ENCODE measurements at regions not wholly inside any gene's neighbourhood (a gene's known extent, or its start where the extent isn't known, plus 50 kb on each side); places are given as distances from the start of the nearest gene placed in this dataset.

DNA sequence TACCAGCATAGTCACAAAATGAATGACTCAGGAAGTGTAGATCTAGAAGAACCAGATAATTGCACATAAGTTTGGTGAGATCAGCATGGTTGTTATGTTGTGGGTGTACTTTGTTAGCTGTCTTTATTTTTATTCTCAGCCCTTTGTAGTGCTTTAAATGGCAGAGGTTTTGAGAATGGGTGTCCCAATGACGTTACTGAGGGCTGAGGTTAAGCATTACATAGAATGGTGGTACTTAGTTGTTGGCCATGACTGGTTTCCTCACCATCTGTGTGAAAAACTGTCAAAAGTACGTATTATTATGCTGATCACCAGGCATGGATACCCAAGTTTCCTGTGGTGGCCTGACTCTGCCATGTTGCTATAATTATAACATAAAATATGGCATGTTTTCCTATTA, 165.8 kb downstream of the UBE2E3 start:
- FAIRE-seq (no peak), DNase-seq (ENCODE audit: low read depth, low spot score) (no peak)
- dilution Hi-C loops (cut with MboI; ENCODE audit: extremely low pct_ligation_motif_present, low sequenced_read_pairs) = no loop called here
- no peak for TF ChIP-seq EZH2 (IDR thresholded peaks at IDR 0.05; ENCODE audit: low read length)
- TF ChIP-seq, protein P1, sequence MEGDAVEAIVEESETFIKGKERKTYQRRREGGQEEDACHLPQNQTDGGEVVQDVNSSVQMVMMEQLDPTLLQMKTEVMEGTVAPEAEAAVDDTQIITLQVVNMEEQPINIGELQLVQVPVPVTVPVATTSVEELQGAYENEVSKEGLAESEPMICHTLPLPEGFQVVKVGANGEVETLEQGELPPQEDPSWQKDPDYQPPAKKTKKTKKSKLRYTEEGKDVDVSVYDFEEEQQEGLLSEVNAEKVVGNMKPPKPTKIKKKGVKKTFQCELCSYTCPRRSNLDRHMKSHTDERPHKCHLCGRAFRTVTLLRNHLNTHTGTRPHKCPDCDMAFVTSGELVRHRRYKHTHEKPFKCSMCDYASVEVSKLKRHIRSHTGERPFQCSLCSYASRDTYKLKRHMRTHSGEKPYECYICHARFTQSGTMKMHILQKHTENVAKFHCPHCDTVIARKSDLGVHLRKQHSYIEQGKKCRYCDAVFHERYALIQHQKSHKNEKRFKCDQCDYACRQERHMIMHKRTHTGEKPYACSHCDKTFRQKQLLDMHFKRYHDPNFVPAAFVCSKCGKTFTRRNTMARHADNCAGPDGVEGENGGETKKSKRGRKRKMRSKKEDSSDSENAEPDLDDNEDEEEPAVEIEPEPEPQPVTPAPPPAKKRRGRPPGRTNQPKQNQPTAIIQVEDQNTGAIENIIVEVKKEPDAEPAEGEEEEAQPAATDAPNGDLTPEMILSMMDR (optimal IDR thresholded peaks at IDR 0.05 in 1 of 3, IDR thresholded peaks at IDR 0.05 in 1 of 3, conservative IDR thresholded peaks at IDR 0.05 in 1 of 3; ENCODE audit: extremely low read depth in 1 of 3, insufficient read depth in 2 of 3, low read length in 3 of 3) = no peak
- Histone ChIP-seq H3K9ac (ENCODE audit: control insufficient read depth, extremely low read depth, insufficient read depth, low read length) (no peak overlapping the region), H3K9me1 (ENCODE audit: control insufficient read depth, extremely low read depth, insufficient read depth, low read length) (no peaks in the 10 kb centered on the region), H3K36me3 (ENCODE audit: control insufficient read depth in 2 of 2, extremely low read depth in 1 of 2, insufficient read depth in 2 of 2, low read length in 2 of 2) (no peaks in the 10 kb centered on the region), H4K20me1 (ENCODE audit: control insufficient read depth, extremely low read depth, insufficient read depth, low read length) (no peaks in the 10 kb centered on the region), H3K27me3 (ENCODE audit: control insufficient read depth, extremely low read depth, insufficient read depth, low read length) (no peaks in the 10 kb centered on the region), H2AFZ (ENCODE audit: control insufficient read depth, low read length) (no peak overlapping the region), H3K4me2 (ENCODE audit: control insufficient read depth, extremely low read depth, insufficient read depth, low read depth, low read length) (no peak overlapping the region), H3K9me3 (ENCODE audit: control insufficient read depth, low read depth, low read length) (no peaks in the 10 kb centered on the region), H3K27ac (ENCODE audit: control insufficient read depth, insufficient read depth, low read length) (no peak overlapping the region), H3K4me3 (ENCODE audit: control insufficient read depth in 2 of 3, extremely low read depth in 1 of 3, insufficient read depth in 2 of 3, low read depth in 1 of 3, low read length in 3 of 3) (no peak overlapping the region), H3K79me2 (ENCODE audit: control insufficient read depth, insufficient read depth, low read length) (no peaks in the 10 kb centered on the region), H3K4me1 (ENCODE audit: control insufficient read depth, extremely low read depth, insufficient read depth, low read length) (no peaks in the 10 kb centered on the region)

DNA sequence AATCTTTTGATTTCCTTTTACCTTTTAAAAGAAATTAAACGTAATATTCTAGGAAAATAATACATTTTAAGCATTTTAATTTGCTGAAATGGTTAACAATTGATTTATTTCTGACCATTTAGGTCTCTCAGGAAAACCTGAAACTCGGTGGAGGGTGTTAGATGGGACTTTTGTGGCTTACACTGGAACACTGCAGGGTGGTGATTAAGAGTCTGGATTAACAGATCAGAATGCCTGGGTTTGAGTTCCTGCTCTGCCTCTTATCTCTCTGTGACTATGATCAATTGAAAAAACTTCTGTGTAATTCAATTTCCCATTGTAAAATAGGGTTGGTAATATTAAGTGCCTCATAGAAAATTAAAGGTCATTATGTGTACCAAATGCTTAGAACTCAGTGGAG, 168.7 kb downstream of the UBE2E3 start:
- H3K27me3 ChIP-seq (ENCODE audit: control insufficient read depth, extremely low read depth, insufficient read depth, low read length) = no peaks in the 10 kb centered on the region
- no peaks in the 10 kb centered on the region for H4K20me1 ChIP-seq (ENCODE audit: control insufficient read depth, extremely low read depth, insufficient read depth, low read length)
- TF ChIP-seq, protein P1 (optimal IDR thresholded peaks at IDR 0.05 in 1 of 3, IDR thresholded peaks at IDR 0.05 in 1 of 3, conservative IDR thresholded peaks at IDR 0.05 in 1 of 3; ENCODE audit: extremely low read depth in 1 of 3, insufficient read depth in 2 of 3, low read length in 3 of 3) = no peak
- H3K27ac ChIP-seq (ENCODE audit: control insufficient read depth, insufficient read depth, low read length) = no peak overlapping the region
- H3K9me1 ChIP-seq (ENCODE audit: control insufficient read depth, extremely low read depth, insufficient read depth, low read length) = no peaks in the 10 kb centered on the region
- FAIRE-seq (no peak), DNase-seq (ENCODE audit: low read depth, low spot score) (no peak)
- no peak overlapping the region for H3K9ac ChIP-seq (ENCODE audit: control insufficient read depth, extremely low read depth, insufficient read depth, low read length)
- no peaks in the 10 kb centered on the region for H3K79me2 ChIP-seq (ENCODE audit: control insufficient read depth, insufficient read depth, low read length)
- no peak overlapping the region for H3K4me3 ChIP-seq (ENCODE audit: control insufficient read depth in 2 of 3, extremely low read depth in 1 of 3, insufficient read depth in 2 of 3, low read depth in 1 of 3, low read length in 3 of 3)
- no peak overlapping the region for H2AFZ ChIP-seq (ENCODE audit: control insufficient read depth, low read length)
- no peaks in the 10 kb centered on the region for H3K36me3 ChIP-seq (ENCODE audit: control insufficient read depth in 2 of 2, extremely low read depth in 1 of 2, insufficient read depth in 2 of 2, low read length in 2 of 2)
- dilution Hi-C loops (cut with MboI; ENCODE audit: extremely low pct_ligation_motif_present, low sequenced_read_pairs) = no loop called here
- H3K4me1 ChIP-seq (ENCODE audit: control insufficient read depth, extremely low read depth, insufficient read depth, low read length) = no peaks in the 10 kb centered on the region
- no peaks in the 10 kb centered on the region for H3K9me3 ChIP-seq (ENCODE audit: control insufficient read depth, low read depth, low read length)
- no peak overlapping the region for H3K4me2 ChIP-seq (ENCODE audit: control insufficient read depth, extremely low read depth, insufficient read depth, low read depth, low read length)
